ENCODE measurements at regions not wholly inside any gene's neighbourhood (a gene's known extent, or its start where the extent isn't known, plus 50 kb on each side); places are given as distances from the start of the nearest gene placed in this dataset.

GRCh38 chr1:55466921-55467320 is 251.8 kb upstream of the USP24 start:
- no peak for TF ChIP-seq CTCF (IDR thresholded peaks at IDR 0.05; ENCODE audit: insufficient read depth, low read length)
- no peak for TF ChIP-seq SPI1 (IDR thresholded peaks at IDR 0.05; ENCODE audit: borderline replicate concordance, low read depth)
- TF ChIP-seq POLR2AphosphoS5 (IDR thresholded peaks at IDR 0.05; ENCODE audit: low read depth), result no peak
